Heart left ventricle (tissue), 13 donors: ENCODE measurements at regions not wholly inside any gene's neighbourhood (a gene's known extent, or its start where the extent isn't known, plus 50 kb on each side); places are given as distances from the start of the nearest gene placed in this dataset.

Experiments used
- POLR2A ChIP-seq, 2 donors: fragments of 450-650 bp; IDR thresholded peaks; one replicate each; pipeline ENCODE4 v1.6.1; 2017; ENCODE audit warnings: antibody characterized with exemption in 2 of 2, mild to moderate bottlenecking in 2 of 2, moderate library complexity in 2 of 2
- TF ChIP-seq, protein P1 (sequence below), 12 donors: fragments of 200-600 bp; sonication (generic) in 4 of 12; IDR thresholded peaks; one replicate each; pipeline versions ENCODE4 v1.5.0 to v1.8.0; 2018 to 2022; ENCODE audit warnings: antibody characterized with exemption in 12 of 12, mild to moderate bottlenecking in 5 of 12
- donor health status: ischemic (EF 13 %, LVEDD 7.1; RV severe dilation, severe dysfunction).
- donor health status: DM: no; HTN: yes; CAD: no.
- donor health status: DM: no; HTN: no; CAD: no.
- donor health status: ischemic (EF 25% LVEDD 6.9; RV normal size, moderate dysfunction).
- donor health status: ischemic (EF 25% LVEDD 5.7; RV mildly dilated, moderate dysfunction).
- donor health status: ischemic (EF 35%, LVEDD 5.7; RV mildly dilated, moderate dysfunction).
- donor health status: nonischemic (EF 11% LVEDD 7.7; RV severe dilation, severe dysfunction).
- donor health status: DM: yes; HTN: yes; CAD: no.
- donor health status: PGD.
- donor health status: ischemic (EF 29% LVEDD 5.4; RV normal size, mild dysfunction).
- donor health status: nonischemic (EF 23%, LVEDD 6.1; RV moderate dilation, normal function).

DNA sequence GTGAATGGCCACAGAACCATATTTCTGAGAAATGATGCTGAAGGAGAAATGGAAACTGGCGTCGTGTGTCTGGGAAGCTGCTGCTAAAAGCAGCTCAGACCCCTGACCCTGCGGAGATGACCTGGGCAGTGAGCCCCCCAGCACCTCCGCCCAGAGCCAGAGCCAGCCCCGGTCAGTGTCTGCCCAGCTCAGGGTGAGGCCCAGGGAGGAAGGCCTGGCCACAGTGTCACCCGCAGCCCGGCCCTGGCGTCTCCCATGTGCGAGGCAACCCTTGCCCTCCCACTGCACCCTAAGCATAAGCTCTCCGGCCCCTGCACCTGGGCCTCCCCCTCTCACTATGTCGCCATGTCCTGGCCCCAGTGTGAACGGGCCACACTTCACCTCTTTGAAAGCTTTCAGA lies 502.8 kb downstream of the EIPR1 start:
- TF ChIP-seq POLR2A (IDR thresholded peaks at IDR 0.05): no peak
- TF ChIP-seq, protein P1, sequence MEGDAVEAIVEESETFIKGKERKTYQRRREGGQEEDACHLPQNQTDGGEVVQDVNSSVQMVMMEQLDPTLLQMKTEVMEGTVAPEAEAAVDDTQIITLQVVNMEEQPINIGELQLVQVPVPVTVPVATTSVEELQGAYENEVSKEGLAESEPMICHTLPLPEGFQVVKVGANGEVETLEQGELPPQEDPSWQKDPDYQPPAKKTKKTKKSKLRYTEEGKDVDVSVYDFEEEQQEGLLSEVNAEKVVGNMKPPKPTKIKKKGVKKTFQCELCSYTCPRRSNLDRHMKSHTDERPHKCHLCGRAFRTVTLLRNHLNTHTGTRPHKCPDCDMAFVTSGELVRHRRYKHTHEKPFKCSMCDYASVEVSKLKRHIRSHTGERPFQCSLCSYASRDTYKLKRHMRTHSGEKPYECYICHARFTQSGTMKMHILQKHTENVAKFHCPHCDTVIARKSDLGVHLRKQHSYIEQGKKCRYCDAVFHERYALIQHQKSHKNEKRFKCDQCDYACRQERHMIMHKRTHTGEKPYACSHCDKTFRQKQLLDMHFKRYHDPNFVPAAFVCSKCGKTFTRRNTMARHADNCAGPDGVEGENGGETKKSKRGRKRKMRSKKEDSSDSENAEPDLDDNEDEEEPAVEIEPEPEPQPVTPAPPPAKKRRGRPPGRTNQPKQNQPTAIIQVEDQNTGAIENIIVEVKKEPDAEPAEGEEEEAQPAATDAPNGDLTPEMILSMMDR (IDR thresholded peaks at IDR 0.05): no peak
